Prostate gland (tissue), 2 donors: ENCODE measurements at regions not wholly inside any gene's neighbourhood (a gene's known extent, or its start where the extent isn't known, plus 50 kb on each side); places are given as distances from the start of the nearest gene placed in this dataset.

ENCODE experiments used
- DNase-seq: peaks from one replicate; pipeline ENCODE4 v3.0.0-alpha.2; 2019; ENCODE audit warnings: low spot score
- H3K27ac ChIP-seq, 2 donors: fragments of 200-600 bp; sonication (generic); 2 replicates each; pipeline ENCODE4 v1.5.1; 2017 to 2019
- H3K27me3 ChIP-seq: fragments of 200-600 bp; sonication (generic); replicated peaks from 2 replicates; pipeline ENCODE4 v1.5.1; 2019; ENCODE audit not compliant: insufficient read depth
- H3K36me3 ChIP-seq, 2 donors: fragments of 200-600 bp; sonication (generic); 1 replicate in 1 of 2; 2 replicates in 1 of 2; pipeline versions ENCODE4 v1.5.1 to v1.8.1; 2017 to 2019
- H3K4me1 ChIP-seq: fragments of 200-600 bp; sonication (generic); replicated peaks from 2 replicates; pipeline ENCODE4 v1.5.1; 2019
- H3K4me3 ChIP-seq, 2 donors: fragments of 200-600 bp; sonication (generic); 2 replicates each; pipeline ENCODE4 v1.5.1; 2017 to 2019
- H3K9me3 ChIP-seq: fragments of 200-600 bp; sonication (generic); 2 replicates; pipeline ENCODE4 v1.5.1; 2017
- CTCF ChIP-seq, 4 experiments: fragments of 200-600 bp in 2 of 4; fragments of 450-650 bp in 2 of 4; sonication (generic) in 2 of 4; IDR thresholded peaks; 1 replicate in 3 of 4; 2 replicates in 1 of 4; pipeline ENCODE4 v1.5.1; 2016 to 2019; ENCODE audit warnings: antibody characterized with exemption in 4 of 4, mild to moderate bottlenecking in 2 of 4, moderate library complexity in 2 of 4
- POLR2A ChIP-seq: fragments of 450-650 bp; IDR thresholded peaks from one replicate; pipeline ENCODE4 v1.6.1; 2016; ENCODE audit warnings: antibody characterized with exemption, mild to moderate bottlenecking
- POLR2AphosphoS5 ChIP-seq: sonication (generic); formaldehyde crosslinking; IDR thresholded peaks from one replicate; pipeline ENCODE4 v1.6.1; 2017; ENCODE audit warnings: antibody characterized with exemption
- WGBS: methylation state at CpG from one replicate; pipeline ENCODE4 v1.1.5; 2018; 5-methylcytosine and 5-hydroxymethylcytosine counted together
- intact Hi-C: fragments of 100-400 bp; cut with DNase I; formaldehyde crosslinking; loops from one replicate; pipeline ENCODE4 v1.14.2; 2022

DNA sequence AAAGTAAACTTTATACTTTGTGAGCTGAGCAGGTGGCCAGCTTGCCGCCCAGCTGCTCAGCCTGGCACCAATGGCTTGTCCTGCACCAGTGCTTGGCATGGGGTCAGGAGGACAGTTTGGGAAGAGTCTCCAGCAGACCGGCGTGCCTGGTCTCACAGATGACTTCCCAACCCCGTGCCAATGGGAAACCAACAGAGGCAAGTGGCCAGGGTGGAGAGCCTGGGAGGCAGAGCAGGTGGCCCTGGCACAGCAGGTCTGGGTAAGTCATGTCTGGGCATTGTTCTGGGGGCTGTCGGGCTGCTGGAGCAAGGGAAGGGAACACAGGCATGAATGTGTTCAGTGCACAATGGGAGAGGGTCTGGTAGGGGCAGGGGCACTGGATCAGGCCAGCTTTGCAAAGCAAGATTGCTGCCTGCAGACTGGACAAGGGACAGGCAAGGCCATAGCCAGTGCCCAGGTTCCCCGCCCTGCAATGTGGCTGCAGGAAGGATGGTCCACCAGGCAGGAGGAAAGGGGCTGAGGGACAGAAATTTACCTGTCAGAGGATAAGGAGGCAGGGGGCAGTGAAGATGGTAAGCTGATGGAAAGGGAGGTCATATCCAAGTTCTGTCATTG, 76.2 kb upstream of the ALDH1B1 start:
- no peak for TF ChIP-seq POLR2AphosphoS5
- TF ChIP-seq CTCF (IDR thresholded peaks at IDR 0.05): no peak
- TF ChIP-seq POLR2A: no peak
- H3K4me1 ChIP-seq: no peaks in the 10 kb centered on the region
- H3K27ac ChIP-seq: no peak overlapping the region
- intact Hi-C loops: no loop called here
- no peaks in the 10 kb centered on the region for H3K9me3 ChIP-seq
- 57% methylated on average over 6 of the region's 6 CpGs for whole genome bisulfite sequencing
- no peaks in the 10 kb centered on the region for H3K36me3 ChIP-seq
- no peaks in the 10 kb centered on the region for H3K27me3 ChIP-seq
- no peak for DNase-seq
- no peak overlapping the region for H3K4me3 ChIP-seq

- Histone ChIP-seq H3K9me3 (no peaks in the 10 kb centered on the region), H3K27me3 (no peaks in the 10 kb centered on the region), H3K27ac (no peak overlapping the region), H3K36me3 (no peaks in the 10 kb centered on the region), H3K4me1 (no peaks in the 10 kb centered on the region), H3K4me3 (no peak overlapping the region)
- 59% methylated on average over 9 of the region's 9 CpGs for WGBS
- TF ChIP-seq CTCF (IDR thresholded peaks at IDR 0.05): no peak
- no peak for TF ChIP-seq POLR2AphosphoS5
- intact Hi-C loops: no loop called here
- no peak for DNase-seq
These were observed 77.4 kb upstream of the ALDH1B1 start for GRCh38 chr9:38315085-38315595.

- DNase-seq: no peak
These were observed 79.1 kb upstream of the ALDH1B1 start for GRCh38 chr9:38313421-38313820.

GRCh38 chr9:38312406-38312805, 80.1 kb upstream of the ALDH1B1 start:
- no peak overlapping the region for H3K4me3 ChIP-seq
- no peak for DNase-seq
- WGBS: 87% methylated on average over 4 of the region's 4 CpGs

More at GRCh38 chr9:38313421-38313820, 79.1 kb upstream of the ALDH1B1 start:
- no peaks in the 10 kb centered on the region for H3K4me1 ChIP-seq
- TF ChIP-seq CTCF (IDR thresholded peaks at IDR 0.05): no peak
- TF ChIP-seq POLR2A: no peak
- no peak for TF ChIP-seq POLR2AphosphoS5
- WGBS: 64% methylated on average over 6 of the region's 6 CpGs
- no peaks in the 10 kb centered on the region for H3K9me3 ChIP-seq
- intact Hi-C loops: no loop called here
- H3K27ac ChIP-seq: no peak overlapping the region
- H3K4me3 ChIP-seq: no peak overlapping the region
- H3K27me3 ChIP-seq: no peaks in the 10 kb centered on the region
- H3K36me3 ChIP-seq: no peaks in the 10 kb centered on the region

More at GRCh38 chr9:38312406-38312805, 80.1 kb upstream of the ALDH1B1 start:
- Histone ChIP-seq H3K9me3 (no peaks in the 10 kb centered on the region), H3K27me3 (no peaks in the 10 kb centered on the region), H3K36me3 (no peaks in the 10 kb centered on the region), H3K27ac (no peak overlapping the region), H3K4me1 (no peaks in the 10 kb centered on the region)
- TF ChIP-seq POLR2AphosphoS5: no peak
- no peak for TF ChIP-seq CTCF (IDR thresholded peaks at IDR 0.05)
- no peak for TF ChIP-seq POLR2A
- intact Hi-C loops: no loop called here
